AG04450 (cell line): ENCODE measurements at regions not wholly inside any gene's neighbourhood (a gene's known extent, or its start where the extent isn't known, plus 50 kb on each side); places are given as distances from the start of the nearest gene placed in this dataset. TPM values are rescaled to one million over a fixed set of nuclear protein-coding genes. Genes with fewer than 3 reads are reported as not detected.

Experiments used
- CTCF ChIA-PET: fragments of 300-600, 350-600 bp; formaldehyde crosslinking; extraction: SDS; loops from one replicate; lab custom pipeline; 2022; ENCODE audit warnings: antibody characterized with exemption, inconsistent platforms; lab: Charles Lee
- POLR2A ChIA-PET: fragments of 350-600 bp; formaldehyde crosslinking; extraction: SDS; loops from one replicate; lab custom pipeline; 2021; ENCODE audit warnings: antibody characterized with exemption, inconsistent platforms; lab: Yijun Ruan, JAX
- DNase-seq: peaks from one replicate; pipeline ENCODE4 v3.0.0-alpha.2; 2011; ENCODE audit warnings: low read depth, low spot score
- H3K27ac ChIP-seq: one replicate; pipeline ENCODE4 v1.5.1; 2012; ENCODE audit warnings: low read depth, low read length, control low read depth
- H3K27me3 ChIP-seq: one replicate; pipeline ENCODE4 v1.6.0; 2012; ENCODE audit warnings: low read length; ENCODE audit not compliant: control insufficient read depth, insufficient read depth
- H3K4me3 ChIP-seq: 2 replicates; pipeline ENCODE4 v1.5.1; 2011; ENCODE audit warnings: mild to moderate bottlenecking, low read depth, low read length, control low read depth
- H3K9me3 ChIP-seq: 2 replicates; pipeline ENCODE4 v1.5.1; 2012; ENCODE audit warnings: low read length; ENCODE audit not compliant: control insufficient read depth, insufficient read depth
- small RNA-seq: library from RNA; depleted of rRNA; stranded (forward); fragments of <200 nt; gene quantifications from one replicate; pipeline ENCODE3, GENCODE V24; 2012; ENCODE audit warnings: low read depth; ENCODE audit not compliant: insufficient read length
- TF ChIP-seq, protein P1 (sequence below): IDR thresholded peaks from 2 replicates; pipeline ENCODE4 v1.5.1; 2011; ENCODE audit warnings: low read depth, low read length, control low read depth, inconsistent platforms

DNA sequence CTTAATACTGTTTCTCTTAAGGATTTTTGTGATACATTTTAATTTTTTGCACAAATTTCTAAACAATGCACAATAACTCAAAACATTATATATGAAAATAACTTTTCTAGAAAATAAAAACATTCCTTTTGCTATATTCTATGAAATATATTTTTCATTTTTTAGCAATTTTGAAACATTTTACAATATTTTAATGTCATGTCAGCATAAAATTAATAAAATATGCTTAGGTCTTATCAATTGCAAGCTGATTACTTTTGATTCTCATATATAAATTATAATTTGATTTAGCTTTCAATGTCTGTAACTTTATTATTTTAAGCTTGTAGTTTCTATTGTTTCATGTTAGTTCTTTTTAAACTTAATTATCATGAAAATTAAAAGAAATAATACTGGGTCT is 898.7 kb downstream of the TMEM182 start:
- POLR2A ChIA-PET = no interaction called here
- CTCF ChIA-PET = no interaction called here
- H3K27ac ChIP-seq = no peak overlapping the region
- TF ChIP-seq, protein P1, sequence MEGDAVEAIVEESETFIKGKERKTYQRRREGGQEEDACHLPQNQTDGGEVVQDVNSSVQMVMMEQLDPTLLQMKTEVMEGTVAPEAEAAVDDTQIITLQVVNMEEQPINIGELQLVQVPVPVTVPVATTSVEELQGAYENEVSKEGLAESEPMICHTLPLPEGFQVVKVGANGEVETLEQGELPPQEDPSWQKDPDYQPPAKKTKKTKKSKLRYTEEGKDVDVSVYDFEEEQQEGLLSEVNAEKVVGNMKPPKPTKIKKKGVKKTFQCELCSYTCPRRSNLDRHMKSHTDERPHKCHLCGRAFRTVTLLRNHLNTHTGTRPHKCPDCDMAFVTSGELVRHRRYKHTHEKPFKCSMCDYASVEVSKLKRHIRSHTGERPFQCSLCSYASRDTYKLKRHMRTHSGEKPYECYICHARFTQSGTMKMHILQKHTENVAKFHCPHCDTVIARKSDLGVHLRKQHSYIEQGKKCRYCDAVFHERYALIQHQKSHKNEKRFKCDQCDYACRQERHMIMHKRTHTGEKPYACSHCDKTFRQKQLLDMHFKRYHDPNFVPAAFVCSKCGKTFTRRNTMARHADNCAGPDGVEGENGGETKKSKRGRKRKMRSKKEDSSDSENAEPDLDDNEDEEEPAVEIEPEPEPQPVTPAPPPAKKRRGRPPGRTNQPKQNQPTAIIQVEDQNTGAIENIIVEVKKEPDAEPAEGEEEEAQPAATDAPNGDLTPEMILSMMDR = no peak
- DNase-seq = no peak
- H3K9me3 ChIP-seq = peaks cover 7% of the 10 kb centered on the region; the same call in 1 of the 2 replicates
- no peak overlapping the region for H3K4me3 ChIP-seq
- no peaks in the 10 kb centered on the region for H3K27me3 ChIP-seq

DNA sequence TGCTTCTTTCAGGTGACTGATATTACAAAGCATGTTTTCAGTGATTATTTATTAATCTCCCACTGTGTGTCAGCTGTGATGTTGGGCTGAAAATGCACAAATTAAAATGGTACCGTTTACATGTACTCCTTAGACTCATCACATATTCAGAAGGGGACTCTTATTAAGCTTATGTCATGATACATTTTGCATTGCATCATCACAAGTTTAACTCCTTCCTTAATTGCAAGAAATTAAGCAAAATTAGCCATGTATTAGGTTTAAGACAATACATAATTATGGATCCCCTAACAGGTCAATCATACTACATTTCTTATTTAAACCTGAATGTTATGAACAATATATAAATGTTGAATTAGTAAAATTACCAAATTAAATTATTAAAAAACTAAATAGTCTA is 899.1 kb downstream of the TMEM182 start:
- Histone ChIP-seq H3K9me3 (peaks cover 7% of the 10 kb centered on the region; the same call in 1 of the 2 replicates), H3K27ac (no peak overlapping the region), H3K4me3 (no peak overlapping the region), H3K27me3 (no peaks in the 10 kb centered on the region)
- DNase-seq = no peak
- ChIA-PET POLR2A (no interaction called here), CTCF (no interaction called here)
- TF ChIP-seq, protein P1 = no peak

DNA sequence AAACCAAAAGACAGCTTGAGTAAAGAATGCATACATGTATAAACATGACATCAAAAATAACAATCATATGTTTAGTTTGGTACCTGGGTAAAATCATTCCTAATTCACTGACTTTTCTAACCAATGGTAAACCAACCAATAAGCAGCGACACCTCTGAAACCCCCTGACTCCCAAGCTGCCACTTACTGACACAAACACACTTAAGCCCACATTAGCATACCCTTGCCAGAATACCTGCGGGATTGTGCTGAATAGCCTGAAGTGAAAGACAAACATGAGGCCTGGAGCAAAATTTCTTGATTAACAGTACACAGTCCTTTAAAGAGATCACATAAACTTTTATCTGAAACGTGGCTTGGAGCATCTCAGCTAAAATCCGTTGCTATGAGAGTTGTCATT is 902.9 kb downstream of the TMEM182 start:
- Histone ChIP-seq H3K27ac (no peak overlapping the region), H3K27me3 (no peaks in the 10 kb centered on the region), H3K4me3 (no peak overlapping the region), H3K9me3 (peaks cover 8% of the 10 kb centered on the region; the same call in 1 of the 2 replicates)
- ChIA-PET CTCF (no interaction called here), POLR2A (no interaction called here)
- TF ChIP-seq, protein P1 = no peak
- no peak for DNase-seq

DNA sequence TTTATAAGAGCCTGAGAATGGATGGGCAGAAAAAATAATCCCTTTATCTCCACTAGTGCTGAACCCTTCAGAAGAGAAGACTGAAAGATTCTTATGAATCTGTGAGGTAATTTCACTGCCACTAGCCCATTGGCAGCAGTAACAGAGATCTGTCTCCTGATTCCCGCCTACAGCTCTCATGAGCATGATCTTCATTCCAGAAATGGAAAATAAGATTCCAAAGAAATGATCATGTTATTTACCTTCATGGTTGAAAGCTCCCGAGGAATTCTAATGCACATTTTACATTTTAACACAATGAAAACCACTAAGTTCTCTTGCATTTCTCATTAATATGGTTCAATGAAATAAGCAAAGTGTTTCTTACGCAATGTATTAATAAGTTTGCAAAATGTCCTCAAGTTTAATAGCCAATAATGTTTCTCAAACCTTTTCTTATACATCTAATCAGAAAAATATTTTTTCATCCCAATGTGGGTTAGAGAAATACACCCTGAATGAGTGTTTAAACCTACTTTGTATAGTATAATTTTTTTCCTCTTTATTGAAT is 905.6 kb downstream of the TMEM182 start:
- TF ChIP-seq, protein P1 = no peak
- Histone ChIP-seq H3K9me3 (peaks cover 11% of the 10 kb centered on the region; the same call in 1 of the 2 replicates), H3K27me3 (no peaks in the 10 kb centered on the region), H3K27ac (no peak overlapping the region), H3K4me3 (no peak overlapping the region)
- no peak for DNase-seq
- CTCF ChIA-PET = no interaction called here
- POLR2A ChIA-PET = no interaction called here

DNA sequence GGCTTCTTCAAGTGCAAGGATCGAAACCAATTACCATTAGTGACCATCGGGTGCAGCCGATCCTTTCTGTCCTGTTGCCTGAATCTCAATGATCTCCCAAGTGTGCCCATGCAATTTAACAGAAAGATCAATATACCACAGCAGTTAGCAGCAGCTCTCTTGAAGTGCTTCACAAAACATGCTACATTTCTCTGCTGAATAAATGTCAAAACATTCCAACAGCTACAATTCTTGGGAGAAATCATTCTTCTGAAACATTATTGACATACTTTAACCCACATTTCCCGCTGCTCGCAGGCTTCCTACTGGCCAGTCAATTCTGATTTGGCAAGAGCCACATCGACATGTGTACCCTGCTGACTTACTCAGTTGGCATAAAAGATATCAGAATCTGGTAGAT is 907.7 kb downstream of the TMEM182 start:
- Histone ChIP-seq H3K9me3 (peaks cover 7% of the 10 kb centered on the region; the same call in 1 of the 2 replicates), H3K4me3 (no peak overlapping the region), H3K27me3 (no peaks in the 10 kb centered on the region), H3K27ac (no peak overlapping the region)
- ChIA-PET CTCF (no interaction called here), POLR2A (no interaction called here)
- DNase-seq = no peak
- TF ChIP-seq, protein P1 = no peak

Small RNA genes in the stretch of these regions (small RNA-seq; reads per million reads assigned to genes)
- not detected for gene AC010881.1
- gene AC018880.2 = not detected
